Fibroblast of skin of left quadriceps (primary cell): ENCODE measurements at regions not wholly inside any gene's neighbourhood (a gene's known extent, or its start where the extent isn't known, plus 50 kb on each side); places are given as distances from the start of the nearest gene placed in this dataset.
"Not testable (repeated sequence)": the region's sequence is repeated elsewhere in the genome, so short reads cannot be mapped to it uniquely, and the experiment has no call there.

ENCODE experiments used
- DNase-seq, 2 experiments: peaks; one replicate each; pipeline ENCODE4 v3.0.0-alpha.2; 2013; ENCODE audit warnings: low read depth in 2 of 2

- DNase-seq: not testable (repeated sequence)
Observed at GRCh38 chr3:118258850-118259249, 775.8 kb downstream of the IGSF11 start.

DNA sequence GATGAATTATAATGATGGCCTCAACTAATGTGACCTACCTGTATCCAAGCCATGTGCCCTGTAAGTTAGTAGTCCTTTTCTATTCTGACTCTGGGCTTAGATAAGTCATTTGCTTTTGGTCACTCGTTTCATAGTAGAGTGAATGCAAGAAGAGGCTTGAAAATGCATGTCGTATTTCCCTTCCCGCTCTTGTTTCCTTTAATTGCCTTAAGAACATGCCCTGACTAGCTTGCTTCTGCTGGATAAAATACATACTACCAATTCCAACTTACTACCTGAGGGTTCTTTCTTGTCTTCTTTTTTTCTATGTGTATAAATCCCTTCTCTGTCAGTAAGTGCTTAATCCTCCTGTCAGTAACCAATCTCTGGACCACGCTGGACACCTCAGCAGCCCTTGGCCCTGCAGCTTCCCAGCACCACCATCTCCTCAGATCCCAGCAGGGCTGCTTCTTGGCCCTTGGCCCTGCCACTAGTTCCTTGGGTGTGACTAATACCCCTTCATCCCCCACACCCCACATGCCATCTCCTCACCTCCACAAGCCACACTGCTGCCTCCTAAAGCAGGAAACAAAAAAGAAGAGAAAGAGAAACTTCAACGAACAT is 771.7 kb downstream of the IGSF11 start:
- DNase-seq: no peak

DNA sequence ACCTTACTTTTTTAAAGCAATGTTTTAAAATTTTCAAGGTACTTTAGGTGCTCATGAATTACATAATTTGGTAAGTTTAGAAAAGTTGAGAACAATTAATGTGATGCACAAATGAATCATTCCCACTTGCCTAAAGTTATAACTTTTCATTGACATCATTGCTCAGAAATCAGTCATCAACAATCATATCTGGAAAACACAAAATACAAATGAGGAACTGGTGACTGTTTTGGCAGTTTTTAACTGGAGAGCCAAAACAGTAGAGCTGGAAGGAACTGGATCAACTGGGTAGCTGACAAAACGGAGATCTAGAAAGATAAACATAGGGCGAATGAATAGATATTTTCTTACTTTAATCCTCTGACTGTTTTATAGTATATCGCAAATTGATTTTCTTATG is 767.1 kb downstream of the IGSF11 start:
- no peak for DNase-seq

DNA sequence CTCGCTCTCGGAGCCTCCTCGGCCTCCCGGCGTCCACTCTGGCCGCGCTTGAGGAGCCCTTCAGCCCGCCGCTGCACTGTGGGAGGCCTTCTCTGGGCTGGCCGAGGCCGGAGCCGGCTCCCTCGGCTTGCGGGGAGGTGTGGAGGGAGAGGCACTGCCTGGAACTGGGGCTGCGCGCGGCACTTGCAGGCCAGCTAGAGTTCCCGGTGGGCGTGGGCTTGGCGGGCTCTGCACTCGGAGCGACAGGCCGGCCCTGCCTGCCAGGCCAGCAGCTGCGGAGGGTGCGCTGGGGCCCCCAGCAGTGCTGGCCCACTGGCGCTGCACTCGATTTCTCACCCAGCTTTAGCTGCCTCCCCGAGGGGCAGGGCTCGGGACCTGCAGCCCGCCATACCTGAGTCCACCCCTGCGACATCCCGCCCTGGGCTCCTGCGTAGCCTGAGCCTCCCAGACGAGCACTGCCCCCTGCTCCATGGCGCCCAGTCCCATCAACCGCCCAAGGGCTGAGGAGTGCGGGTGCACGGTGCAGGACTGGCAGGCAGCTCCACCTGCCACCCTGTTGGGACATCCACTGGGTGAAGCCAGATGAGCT is 765.0 kb downstream of the IGSF11 start:
- DNase-seq: no peak

DNA sequence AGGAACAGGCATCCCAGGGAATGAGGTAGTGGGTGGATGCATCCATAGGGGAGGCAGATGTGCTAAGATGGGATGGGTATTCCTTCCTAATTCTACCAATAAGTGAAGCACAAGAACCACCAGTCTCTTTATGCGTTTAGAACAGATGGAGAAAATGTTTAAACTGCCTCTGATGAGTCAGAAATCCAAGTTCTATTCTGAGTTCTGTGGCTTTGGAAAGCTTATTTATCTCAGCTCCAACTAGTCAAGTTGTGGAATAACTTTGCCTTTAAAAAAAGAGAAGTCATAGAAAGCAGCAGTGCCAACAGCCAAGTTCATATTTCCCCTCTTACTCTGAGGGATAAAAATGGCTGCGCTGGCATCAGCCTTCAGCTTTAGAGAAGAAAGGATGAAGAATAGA is 761.7 kb downstream of the IGSF11 start:
- no peak for DNase-seq

GRCh38 chr3:118277814-118278213 is 756.8 kb downstream of the IGSF11 start:
- no peak for DNase-seq

DNA sequence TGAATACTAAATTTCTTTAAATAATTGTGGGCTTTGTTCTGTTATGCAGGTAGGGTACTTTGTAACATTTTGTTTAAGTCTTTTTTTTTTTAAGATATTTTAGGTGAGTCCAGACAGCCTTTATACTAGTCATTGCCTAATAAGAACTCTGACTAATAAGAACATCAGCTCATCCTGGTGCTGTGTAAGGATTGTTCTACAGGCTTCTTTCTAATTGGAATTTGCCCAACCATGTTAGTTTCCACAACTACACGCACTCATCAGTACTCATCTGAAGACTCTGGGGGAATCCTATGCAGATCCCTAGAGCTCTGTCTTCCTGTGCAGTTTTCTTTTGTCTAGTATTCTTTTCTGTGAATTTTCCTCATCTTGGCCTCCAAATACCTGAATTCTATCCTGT is 741.8 kb downstream of the IGSF11 start:
- DNase-seq: no peak

DNA sequence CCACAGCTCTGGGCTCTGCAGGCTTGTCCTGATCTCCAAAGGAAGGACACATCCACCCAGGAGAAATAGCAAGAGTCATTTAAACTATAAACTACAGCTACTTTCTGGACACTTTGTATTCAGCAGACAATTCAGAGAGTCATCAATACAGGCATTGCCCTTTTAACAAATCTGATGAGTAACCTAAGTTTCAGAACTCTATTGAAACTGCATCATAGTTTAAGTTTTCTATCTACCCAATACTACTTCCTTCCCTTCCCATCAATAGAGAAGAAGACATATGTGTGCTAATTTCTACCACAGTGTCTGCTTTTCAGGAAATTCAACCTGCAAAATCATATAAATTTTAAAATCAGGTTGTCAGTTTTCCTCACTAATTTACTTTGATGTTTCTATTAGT is 736.5 kb downstream of the IGSF11 start:
- no peak for DNase-seq

DNA sequence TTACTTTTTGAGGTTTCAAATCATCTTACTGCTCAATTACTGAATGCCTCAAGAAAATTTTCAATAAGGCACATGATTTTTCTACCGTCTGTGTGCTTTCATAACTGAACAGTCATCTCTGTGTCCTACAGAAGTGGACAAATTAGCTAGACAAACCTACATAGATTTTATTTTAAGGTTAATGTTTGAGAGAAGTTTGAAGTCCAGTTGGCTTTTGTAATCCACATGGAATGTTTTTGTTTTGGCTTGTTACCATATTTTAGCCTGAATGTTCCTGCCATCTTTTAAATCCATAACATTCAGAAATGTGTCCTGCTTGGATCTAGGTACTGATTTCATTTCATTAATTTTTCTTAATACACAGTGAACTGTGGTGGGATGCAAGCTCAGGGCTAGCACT is 730.1 kb downstream of the IGSF11 start:
- no peak for DNase-seq

- DNase-seq: no peak
Observed at GRCh38 chr3:118332699-118333098, 701.9 kb downstream of the IGSF11 start.

GRCh38 chr3:118337649-118338048 is 697.0 kb downstream of the IGSF11 start:
- no peak for DNase-seq

DNA sequence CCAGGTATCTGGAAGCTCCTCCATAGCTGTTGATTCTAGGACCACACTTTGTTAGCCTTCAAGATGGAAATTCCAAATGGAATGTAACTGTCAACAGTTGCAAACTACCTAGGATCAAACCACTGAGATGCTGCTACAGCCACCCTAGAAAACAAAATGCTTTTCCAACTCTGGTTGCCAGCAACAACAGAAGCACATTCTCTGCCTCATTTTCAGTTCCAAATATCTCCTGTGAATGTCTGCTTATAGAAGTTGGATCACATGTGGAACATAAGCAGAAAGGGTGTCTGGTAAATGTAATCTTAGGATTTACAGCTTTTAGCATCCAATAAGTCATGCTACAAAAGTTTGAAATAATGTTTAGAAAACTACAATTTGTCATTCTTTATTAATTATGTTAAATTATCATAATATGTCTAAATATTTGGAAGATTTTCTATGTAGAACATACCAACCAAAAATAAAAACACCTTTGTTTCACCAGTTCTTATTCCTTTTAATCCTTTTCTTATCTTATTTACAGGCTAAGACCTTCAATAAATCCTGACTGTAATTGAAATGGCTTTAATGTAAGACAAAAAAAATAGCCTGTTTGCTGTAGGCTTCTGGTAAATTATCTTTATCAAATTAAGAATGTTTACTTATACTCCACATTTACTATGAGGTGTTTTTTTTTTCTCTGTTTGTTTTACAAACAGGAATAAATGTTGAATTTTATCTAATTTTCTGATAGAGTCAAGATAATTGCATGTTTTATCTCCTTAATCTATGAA is 687.1 kb downstream of the IGSF11 start:
- DNase-seq: no peak

DNA sequence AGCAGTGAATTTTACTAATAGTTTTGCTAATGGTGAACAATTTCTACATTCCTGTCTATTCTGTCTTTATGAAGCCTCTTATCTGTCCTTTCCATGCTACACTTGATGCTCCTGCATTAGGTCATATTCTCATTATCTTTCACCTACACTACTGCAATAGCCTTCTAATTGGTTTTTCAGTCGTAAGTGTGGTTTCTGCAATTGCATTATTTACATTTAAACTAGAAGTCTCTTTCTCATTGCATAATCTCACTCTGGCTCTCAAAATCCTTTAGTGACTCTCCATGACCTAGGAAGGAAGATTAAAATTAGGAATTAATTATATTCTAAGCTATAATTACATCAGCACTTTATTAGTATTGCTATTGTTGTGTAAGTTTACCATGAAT is 686.5 kb downstream of the IGSF11 start:
- no peak for DNase-seq

GRCh38 chr3:118354556-118354955 is 680.1 kb downstream of the IGSF11 start:
- no peak for DNase-seq

DNA sequence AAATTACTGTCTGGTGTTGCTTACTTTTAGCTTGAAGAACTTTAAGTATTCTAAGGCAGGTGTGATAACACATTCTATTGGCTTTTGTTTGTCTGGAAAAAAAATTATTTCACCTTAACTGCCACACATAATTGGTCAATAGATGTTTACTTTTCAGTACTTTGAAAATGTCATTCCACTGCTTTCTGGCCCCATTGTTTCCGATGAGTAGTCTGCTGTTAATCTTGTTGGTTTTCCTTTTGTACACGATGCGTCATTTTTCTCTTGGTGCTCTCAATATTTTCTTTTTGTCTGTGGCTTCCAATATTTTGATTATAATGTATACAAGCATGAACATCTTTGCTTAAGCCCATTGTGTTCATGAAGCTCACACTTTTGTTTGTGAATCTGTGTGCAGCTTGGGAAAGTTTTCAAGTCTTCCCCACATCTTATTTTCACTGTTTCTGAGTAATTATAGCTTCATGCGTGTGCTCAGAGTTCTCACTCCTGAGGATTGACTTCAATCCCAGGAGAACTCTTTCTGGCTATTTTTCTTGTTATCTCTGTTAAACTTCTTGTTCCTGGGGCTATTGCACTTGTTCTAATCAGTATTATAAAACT is 664.7 kb downstream of the IGSF11 start:
- DNase-seq: no peak

GRCh38 chr3:118380576-118380975 is 654.1 kb downstream of the IGSF11 start:
- DNase-seq: no peak

DNA sequence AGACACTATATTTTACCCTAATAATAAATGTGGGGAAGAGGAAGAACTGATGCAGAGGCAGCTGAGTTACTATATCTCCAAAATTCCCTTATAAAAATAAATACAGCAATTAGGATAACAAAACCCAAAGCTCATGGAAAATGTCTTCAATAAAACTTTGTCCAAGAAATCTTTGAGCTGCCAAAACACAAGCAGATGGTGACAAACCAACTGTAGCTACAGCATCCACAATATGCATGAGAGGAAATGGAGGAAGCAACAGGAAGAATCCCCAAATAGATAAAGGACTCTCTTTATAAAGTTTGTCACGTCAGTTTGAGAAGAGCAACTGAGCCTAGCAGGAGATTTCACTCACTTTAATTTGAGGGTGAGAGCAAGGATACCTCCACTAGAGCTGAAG is 638.2 kb downstream of the IGSF11 start:
- DNase-seq: no peak

- no peak for DNase-seq
Observed at GRCh38 chr3:118400086-118400485, 634.6 kb downstream of the IGSF11 start.

- no peak for DNase-seq
Observed at GRCh38 chr3:118400886-118401285, 633.8 kb downstream of the IGSF11 start.

- no peak for DNase-seq
Observed at GRCh38 chr3:118401887-118402286, 632.8 kb downstream of the IGSF11 start.

DNA sequence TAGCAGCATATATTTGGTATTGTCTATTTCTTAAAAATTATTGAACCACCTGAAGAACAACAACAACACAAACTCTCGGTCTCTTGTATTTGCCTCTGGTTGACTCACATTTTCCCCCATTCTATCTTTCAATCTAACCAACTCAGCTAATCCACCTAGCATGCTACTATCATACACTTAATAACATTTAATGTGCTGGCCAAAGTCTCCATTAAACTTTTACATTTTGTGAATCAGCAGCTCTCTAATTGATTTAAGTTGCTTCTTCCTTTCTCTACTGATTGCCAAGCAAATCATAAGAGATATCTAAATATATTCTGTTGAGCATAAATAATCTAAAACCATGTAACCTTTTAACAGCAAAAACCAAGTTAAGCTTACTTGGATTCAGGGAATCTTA is 631.7 kb downstream of the IGSF11 start:
- no peak for DNase-seq

DNA sequence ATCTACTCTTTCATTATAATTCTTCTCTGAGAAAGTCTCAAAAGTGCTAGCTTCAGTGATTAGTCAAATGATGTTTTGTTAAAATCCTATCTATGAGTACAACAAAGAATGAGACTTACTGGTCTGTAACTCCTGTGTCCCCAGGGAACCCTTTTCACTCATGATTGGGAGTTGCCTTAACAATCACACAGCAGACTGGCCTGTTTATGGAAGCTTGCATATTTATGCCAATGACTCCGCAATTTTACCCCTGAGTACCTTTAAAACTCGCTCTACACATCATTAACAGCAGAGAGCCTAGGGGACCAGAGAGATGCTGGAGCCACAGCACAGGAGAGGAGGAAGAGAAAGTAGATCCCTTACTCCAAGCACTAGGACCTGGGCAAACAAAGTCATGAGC is 628.1 kb downstream of the IGSF11 start:
- DNase-seq: no peak

GRCh38 chr3:118408431-118408830 is 626.2 kb downstream of the IGSF11 start:
- DNase-seq: no peak
